ENCODE measurements at regions not wholly inside any gene's neighbourhood (a gene's known extent, or its start where the extent isn't known, plus 50 kb on each side); places are given as distances from the start of the nearest gene placed in this dataset.

DNA sequence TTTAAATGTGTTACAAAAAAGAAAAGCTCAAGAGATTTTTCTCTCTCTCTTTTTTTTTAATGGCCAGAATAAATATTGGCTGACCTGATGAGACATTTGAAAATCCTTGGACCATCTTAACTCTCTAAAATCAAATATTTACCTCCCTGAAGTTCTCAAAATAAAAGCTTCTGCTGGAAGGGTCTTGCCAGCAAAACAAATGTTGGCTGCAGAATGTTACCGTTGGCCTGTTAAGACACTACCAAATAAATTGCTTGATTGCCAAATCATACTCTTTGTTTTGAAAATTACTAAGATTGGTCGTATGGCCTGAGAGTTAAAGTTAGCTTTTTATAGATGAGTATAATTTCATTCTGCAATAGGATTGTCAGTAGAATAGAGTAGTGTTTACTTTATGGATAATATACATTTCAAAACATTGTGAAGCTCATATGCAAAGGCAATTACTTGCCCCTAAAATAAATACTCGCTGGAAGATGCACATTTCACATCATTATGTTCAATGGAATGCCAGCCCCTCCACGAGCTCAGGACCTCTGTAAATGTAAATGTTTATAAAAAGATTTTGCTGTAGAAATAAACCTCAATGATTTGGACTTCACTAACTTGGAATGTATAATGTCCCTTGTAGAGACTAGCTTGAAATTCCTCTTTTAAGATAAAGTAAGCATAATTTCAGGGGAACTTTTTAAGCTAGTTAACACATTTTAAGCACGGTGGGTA lies 193.4 kb downstream of the SOX11 start:
- TF ChIP-seq, protein P1, sequence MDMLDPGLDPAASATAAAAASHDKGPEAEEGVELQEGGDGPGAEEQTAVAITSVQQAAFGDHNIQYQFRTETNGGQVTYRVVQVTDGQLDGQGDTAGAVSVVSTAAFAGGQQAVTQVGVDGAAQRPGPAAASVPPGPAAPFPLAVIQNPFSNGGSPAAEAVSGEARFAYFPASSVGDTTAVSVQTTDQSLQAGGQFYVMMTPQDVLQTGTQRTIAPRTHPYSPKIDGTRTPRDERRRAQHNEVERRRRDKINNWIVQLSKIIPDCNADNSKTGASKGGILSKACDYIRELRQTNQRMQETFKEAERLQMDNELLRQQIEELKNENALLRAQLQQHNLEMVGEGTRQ (IDR thresholded peaks at IDR 0.05; ENCODE audit: borderline replicate concordance, low read depth, low read length), result no peak
- TF ChIP-seq, protein P2, sequence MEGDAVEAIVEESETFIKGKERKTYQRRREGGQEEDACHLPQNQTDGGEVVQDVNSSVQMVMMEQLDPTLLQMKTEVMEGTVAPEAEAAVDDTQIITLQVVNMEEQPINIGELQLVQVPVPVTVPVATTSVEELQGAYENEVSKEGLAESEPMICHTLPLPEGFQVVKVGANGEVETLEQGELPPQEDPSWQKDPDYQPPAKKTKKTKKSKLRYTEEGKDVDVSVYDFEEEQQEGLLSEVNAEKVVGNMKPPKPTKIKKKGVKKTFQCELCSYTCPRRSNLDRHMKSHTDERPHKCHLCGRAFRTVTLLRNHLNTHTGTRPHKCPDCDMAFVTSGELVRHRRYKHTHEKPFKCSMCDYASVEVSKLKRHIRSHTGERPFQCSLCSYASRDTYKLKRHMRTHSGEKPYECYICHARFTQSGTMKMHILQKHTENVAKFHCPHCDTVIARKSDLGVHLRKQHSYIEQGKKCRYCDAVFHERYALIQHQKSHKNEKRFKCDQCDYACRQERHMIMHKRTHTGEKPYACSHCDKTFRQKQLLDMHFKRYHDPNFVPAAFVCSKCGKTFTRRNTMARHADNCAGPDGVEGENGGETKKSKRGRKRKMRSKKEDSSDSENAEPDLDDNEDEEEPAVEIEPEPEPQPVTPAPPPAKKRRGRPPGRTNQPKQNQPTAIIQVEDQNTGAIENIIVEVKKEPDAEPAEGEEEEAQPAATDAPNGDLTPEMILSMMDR (IDR thresholded peaks at IDR 0.05), result no peak
- TF ChIP-seq MXI1 (IDR thresholded peaks at IDR 0.05; ENCODE audit: low read depth, low read length) (no peak), RAD21 (IDR thresholded peaks at IDR 0.05; ENCODE audit: low read length) (no peak), TAF1 (IDR thresholded peaks at IDR 0.05; ENCODE audit: borderline replicate concordance, low read depth, low read length) (no peak), GATA2 (CRISPR knock-in tag; IDR thresholded peaks at IDR 0.05) (no peak)
- TF ChIP-seq, protein P3, sequence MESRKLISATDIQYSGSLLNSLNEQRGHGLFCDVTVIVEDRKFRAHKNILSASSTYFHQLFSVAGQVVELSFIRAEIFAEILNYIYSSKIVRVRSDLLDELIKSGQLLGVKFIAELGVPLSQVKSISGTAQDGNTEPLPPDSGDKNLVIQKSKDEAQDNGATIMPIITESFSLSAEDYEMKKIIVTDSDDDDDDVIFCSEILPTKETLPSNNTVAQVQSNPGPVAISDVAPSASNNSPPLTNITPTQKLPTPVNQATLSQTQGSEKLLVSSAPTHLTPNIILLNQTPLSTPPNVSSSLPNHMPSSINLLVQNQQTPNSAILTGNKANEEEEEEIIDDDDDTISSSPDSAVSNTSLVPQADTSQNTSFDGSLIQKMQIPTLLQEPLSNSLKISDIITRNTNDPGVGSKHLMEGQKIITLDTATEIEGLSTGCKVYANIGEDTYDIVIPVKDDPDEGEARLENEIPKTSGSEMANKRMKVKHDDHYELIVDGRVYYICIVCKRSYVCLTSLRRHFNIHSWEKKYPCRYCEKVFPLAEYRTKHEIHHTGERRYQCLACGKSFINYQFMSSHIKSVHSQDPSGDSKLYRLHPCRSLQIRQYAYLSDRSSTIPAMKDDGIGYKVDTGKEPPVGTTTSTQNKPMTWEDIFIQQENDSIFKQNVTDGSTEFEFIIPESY (IDR thresholded peaks at IDR 0.05; ENCODE audit: borderline replicate concordance, low read depth), result no peak
- TF ChIP-seq, protein P4, sequence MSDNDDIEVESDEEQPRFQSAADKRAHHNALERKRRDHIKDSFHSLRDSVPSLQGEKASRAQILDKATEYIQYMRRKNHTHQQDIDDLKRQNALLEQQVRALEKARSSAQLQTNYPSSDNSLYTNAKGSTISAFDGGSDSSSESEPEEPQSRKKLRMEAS (IDR thresholded peaks at IDR 0.05; ENCODE audit: low read depth), result no peak
- TF ChIP-seq, protein P5, sequence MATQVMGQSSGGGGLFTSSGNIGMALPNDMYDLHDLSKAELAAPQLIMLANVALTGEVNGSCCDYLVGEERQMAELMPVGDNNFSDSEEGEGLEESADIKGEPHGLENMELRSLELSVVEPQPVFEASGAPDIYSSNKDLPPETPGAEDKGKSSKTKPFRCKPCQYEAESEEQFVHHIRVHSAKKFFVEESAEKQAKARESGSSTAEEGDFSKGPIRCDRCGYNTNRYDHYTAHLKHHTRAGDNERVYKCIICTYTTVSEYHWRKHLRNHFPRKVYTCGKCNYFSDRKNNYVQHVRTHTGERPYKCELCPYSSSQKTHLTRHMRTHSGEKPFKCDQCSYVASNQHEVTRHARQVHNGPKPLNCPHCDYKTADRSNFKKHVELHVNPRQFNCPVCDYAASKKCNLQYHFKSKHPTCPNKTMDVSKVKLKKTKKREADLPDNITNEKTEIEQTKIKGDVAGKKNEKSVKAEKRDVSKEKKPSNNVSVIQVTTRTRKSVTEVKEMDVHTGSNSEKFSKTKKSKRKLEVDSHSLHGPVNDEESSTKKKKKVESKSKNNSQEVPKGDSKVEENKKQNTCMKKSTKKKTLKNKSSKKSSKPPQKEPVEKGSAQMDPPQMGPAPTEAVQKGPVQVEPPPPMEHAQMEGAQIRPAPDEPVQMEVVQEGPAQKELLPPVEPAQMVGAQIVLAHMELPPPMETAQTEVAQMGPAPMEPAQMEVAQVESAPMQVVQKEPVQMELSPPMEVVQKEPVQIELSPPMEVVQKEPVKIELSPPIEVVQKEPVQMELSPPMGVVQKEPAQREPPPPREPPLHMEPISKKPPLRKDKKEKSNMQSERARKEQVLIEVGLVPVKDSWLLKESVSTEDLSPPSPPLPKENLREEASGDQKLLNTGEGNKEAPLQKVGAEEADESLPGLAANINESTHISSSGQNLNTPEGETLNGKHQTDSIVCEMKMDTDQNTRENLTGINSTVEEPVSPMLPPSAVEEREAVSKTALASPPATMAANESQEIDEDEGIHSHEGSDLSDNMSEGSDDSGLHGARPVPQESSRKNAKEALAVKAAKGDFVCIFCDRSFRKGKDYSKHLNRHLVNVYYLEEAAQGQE (IDR thresholded peaks at IDR 0.05; ENCODE audit: low read depth, low read length), result no peak

Measured in SK-N-SH (cell line).